ENCODE measurements at regions not wholly inside any gene's neighbourhood (a gene's known extent, or its start where the extent isn't known, plus 50 kb on each side); places are given as distances from the start of the nearest gene placed in this dataset.
"Not testable (repeated sequence)": the region's sequence is repeated elsewhere in the genome, so short reads cannot be mapped to it uniquely, and the experiment has no call there.

DNA sequence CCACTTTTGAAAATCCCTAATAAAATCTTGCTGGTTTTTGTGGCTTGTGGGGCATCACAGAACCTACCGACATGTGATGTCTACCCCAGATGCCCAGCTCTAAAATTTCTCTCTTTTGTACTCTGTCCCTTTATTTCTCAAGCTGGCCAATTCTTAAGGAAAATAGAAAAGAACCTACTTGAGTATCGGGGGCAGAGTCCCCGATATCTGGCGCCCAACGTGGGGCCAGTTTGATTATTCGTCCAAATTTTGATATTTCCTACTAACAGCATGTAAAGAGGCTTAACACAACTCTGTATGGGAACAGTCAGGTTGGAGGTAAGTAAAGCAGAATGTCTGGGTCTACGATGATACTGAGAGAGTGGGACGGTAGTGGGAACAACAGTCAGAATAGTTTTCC is 810.6 kb downstream of the SLC6A15 start:
- H4K20me1 ChIP-seq (replicated peaks in 1 of 2; ENCODE audit: control insufficient read depth in 1 of 2, insufficient read depth in 2 of 2, low read length in 2 of 2); H2BK5ac ChIP-seq (ENCODE audit: low read depth, low read length); H4K91ac ChIP-seq (replicated peaks; ENCODE audit: insufficient read length, low read length); H2BK12ac ChIP-seq (ENCODE audit: low read depth, low read length); H3K27me3 ChIP-seq (replicated peaks in 1 of 4; ENCODE audit: control insufficient read depth in 3 of 4, extremely low read depth in 1 of 4, insufficient read depth in 3 of 4, low read length in 3 of 4); POLR2A ChIA-PET (ENCODE audit: partially characterized antibody); H3K36me3 ChIP-seq (ENCODE audit: control insufficient read depth in 2 of 4, insufficient read depth in 4 of 4, low read length in 3 of 4); H3K56ac ChIP-seq (replicated peaks; ENCODE audit: insufficient read length, low read depth, low read length); H2BK15ac ChIP-seq (ENCODE audit: low read length); H3K23ac ChIP-seq (ENCODE audit: insufficient read length); H3K79me2 ChIP-seq (ENCODE audit: control insufficient read depth in 1 of 2, insufficient read depth in 2 of 2, low read length in 2 of 2); H2BK120ac ChIP-seq (replicated peaks; ENCODE audit: low read depth, low read length); H3K79me1 ChIP-seq (ENCODE audit: low read depth, low read length); H3K4me2 ChIP-seq (ENCODE audit: insufficient read depth in 1 of 2, low read depth in 2 of 2, low read length in 2 of 2); H2AFZ ChIP-seq (ENCODE audit: low read length); H3K23me2 ChIP-seq (ENCODE audit: low read depth, low read length); DNase-seq (ENCODE audit: low read depth in 1 of 2, low spot score in 2 of 2); H3K4me1 ChIP-seq (replicated peaks in 1 of 4; ENCODE audit: control insufficient read depth in 3 of 4, insufficient read depth in 4 of 4, low read length in 3 of 4); H3K9ac ChIP-seq (replicated peaks in 1 of 4; ENCODE audit: extremely low read depth in 1 of 4, low read depth in 3 of 4, low read length in 3 of 4); H3K4ac ChIP-seq (replicated peaks; ENCODE audit: insufficient read length, low read depth, low read length); H3K27ac ChIP-seq (ENCODE audit: low read depth, low read length); H4K8ac ChIP-seq (ENCODE audit: extremely low read depth, insufficient read depth, low read length); CTCF ChIA-PET (ENCODE audit: partially characterized antibody); H3K14ac ChIP-seq (ENCODE audit: insufficient read length); H3K4me3 ChIP-seq (ENCODE audit: extremely low read depth in 1 of 4, insufficient read depth in 2 of 4, low read depth in 3 of 4, low read length in 4 of 4); H4K5ac ChIP-seq (ENCODE audit: insufficient read length, low read depth, low read length); H2BK20ac ChIP-seq (ENCODE audit: low read length); H3K18ac ChIP-seq (ENCODE audit: extremely low read depth, low read length); H2AK5ac ChIP-seq (ENCODE audit: low read depth, low read length); FAIRE-seq: not testable (repeated sequence)
- TF ChIP-seq CBX5 (IDR thresholded peaks at IDR 0.05; ENCODE audit: low read depth, low read length): 0 out of 2 replicates have a peak, but pooled peaks have one; percentile 71
- H3K9me3 ChIP-seq (ENCODE audit: insufficient read depth in 2 of 2, low read depth in 1 of 2, low read length in 1 of 2): peaks cover 16 to 18% of the 10 kb centered on the region in 2 experiments
- 91% methylated on average over 8 of the region's 8 CpGs; no CpG with 5 or more reads in 1 of the 2 experiments for WGBS, 2 experiments (ENCODE audit: extremely low coverage in 1 of 2, insufficient coverage in 1 of 2, insufficient read length in 1 of 2, insufficient replicate concordance in 2 of 2, low coverage in 1 of 2, low lambda C conversion rate in 2 of 2, missing lambda C conversion rate in 1 of 2)

DNA sequence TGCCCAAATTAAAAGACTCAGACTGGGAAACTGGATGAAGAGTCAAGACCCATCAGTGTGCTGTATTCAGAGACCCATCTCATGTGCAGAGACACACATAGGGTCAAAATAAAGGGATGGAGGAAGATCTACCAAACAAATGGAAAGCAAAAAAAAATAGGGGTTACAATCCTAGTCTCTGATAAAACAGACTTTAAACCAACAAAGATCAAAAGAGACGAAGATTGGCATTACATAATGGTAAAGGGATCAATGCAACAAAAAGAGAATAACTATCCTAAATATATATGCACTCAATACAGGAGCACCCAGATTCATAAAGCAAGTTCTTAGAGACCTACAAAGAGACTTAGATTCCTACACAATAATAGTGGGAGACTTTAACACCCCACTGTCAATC is 813.0 kb downstream of the SLC6A15 start:
- H3K79me1 ChIP-seq (ENCODE audit: low read depth, low read length); H4K5ac ChIP-seq (ENCODE audit: insufficient read length, low read depth, low read length); FAIRE-seq; H2AFZ ChIP-seq (ENCODE audit: low read length); H3K56ac ChIP-seq (replicated peaks; ENCODE audit: insufficient read length, low read depth, low read length); H3K4ac ChIP-seq (replicated peaks; ENCODE audit: insufficient read length, low read depth, low read length); H3K23me2 ChIP-seq (ENCODE audit: low read depth, low read length); H3K27me3 ChIP-seq (replicated peaks in 1 of 4; ENCODE audit: control insufficient read depth in 3 of 4, extremely low read depth in 1 of 4, insufficient read depth in 3 of 4, low read length in 3 of 4); H4K91ac ChIP-seq (replicated peaks; ENCODE audit: insufficient read length, low read length); H3K14ac ChIP-seq (ENCODE audit: insufficient read length); H3K4me3 ChIP-seq (ENCODE audit: extremely low read depth in 1 of 4, insufficient read depth in 2 of 4, low read depth in 3 of 4, low read length in 4 of 4); POLR2A ChIA-PET (ENCODE audit: partially characterized antibody); H2BK20ac ChIP-seq (ENCODE audit: low read length); H2AK5ac ChIP-seq (ENCODE audit: low read depth, low read length); DNase-seq (ENCODE audit: low read depth in 1 of 2, low spot score in 2 of 2); H3K4me2 ChIP-seq (ENCODE audit: insufficient read depth in 1 of 2, low read depth in 2 of 2, low read length in 2 of 2); H3K79me2 ChIP-seq (ENCODE audit: control insufficient read depth in 1 of 2, insufficient read depth in 2 of 2, low read length in 2 of 2); H3K36me3 ChIP-seq (ENCODE audit: control insufficient read depth in 2 of 4, insufficient read depth in 4 of 4, low read length in 3 of 4); H2BK120ac ChIP-seq (replicated peaks; ENCODE audit: low read depth, low read length); H2BK15ac ChIP-seq (ENCODE audit: low read length); H3K4me1 ChIP-seq (replicated peaks in 1 of 4; ENCODE audit: control insufficient read depth in 3 of 4, insufficient read depth in 4 of 4, low read length in 3 of 4); H4K8ac ChIP-seq (ENCODE audit: extremely low read depth, insufficient read depth, low read length); H3K27ac ChIP-seq (ENCODE audit: low read depth, low read length); H3K18ac ChIP-seq (ENCODE audit: extremely low read depth, low read length); H3K9ac ChIP-seq (replicated peaks in 1 of 4; ENCODE audit: extremely low read depth in 1 of 4, low read depth in 3 of 4, low read length in 3 of 4); H2BK12ac ChIP-seq (ENCODE audit: low read depth, low read length); H2BK5ac ChIP-seq (ENCODE audit: low read depth, low read length); H4K20me1 ChIP-seq (replicated peaks in 1 of 2; ENCODE audit: control insufficient read depth in 1 of 2, insufficient read depth in 2 of 2, low read length in 2 of 2); H3K23ac ChIP-seq (ENCODE audit: insufficient read length): not testable (repeated sequence)
- WGBS, 2 experiments (ENCODE audit: extremely low coverage in 1 of 2, insufficient coverage in 1 of 2, insufficient read length in 1 of 2, insufficient replicate concordance in 2 of 2, low coverage in 1 of 2, low lambda C conversion rate in 2 of 2, missing lambda C conversion rate in 1 of 2): 79% methylated on average over 1 of the region's 1 CpG; no CpG with 5 or more reads in 1 of the 2 experiments
- peaks cover 15 to 17% of the 10 kb centered on the region in 2 experiments for H3K9me3 ChIP-seq (ENCODE audit: insufficient read depth in 2 of 2, low read depth in 1 of 2, low read length in 1 of 2)
- CTCF ChIA-PET (ENCODE audit: partially characterized antibody): interaction anchor here (1.1 kb wide), 1 partner anchor 28 kb away, joined by 4 read pairs; no protein-coding TSS in a partner anchor

Measured in H1 (cell line).